NCI-H2171 (cell line): ENCODE measurements at regions not wholly inside any gene's neighbourhood (a gene's known extent, or its start where the extent isn't known, plus 50 kb on each side); places are given as distances from the start of the nearest gene placed in this dataset.
"Not testable (repeated sequence)": the region's sequence is repeated elsewhere in the genome, so short reads cannot be mapped to it uniquely, and the experiment has no call there.

Experiments used
- DNase-seq: peaks from one replicate; lab custom pipeline; 2025; lab: John Stamatoyannopoulos, UW

- DNase-seq: no peak
Observed at GRCh38 chr6:121760745-121761144, 325.3 kb downstream of the GJA1 start.

DNA sequence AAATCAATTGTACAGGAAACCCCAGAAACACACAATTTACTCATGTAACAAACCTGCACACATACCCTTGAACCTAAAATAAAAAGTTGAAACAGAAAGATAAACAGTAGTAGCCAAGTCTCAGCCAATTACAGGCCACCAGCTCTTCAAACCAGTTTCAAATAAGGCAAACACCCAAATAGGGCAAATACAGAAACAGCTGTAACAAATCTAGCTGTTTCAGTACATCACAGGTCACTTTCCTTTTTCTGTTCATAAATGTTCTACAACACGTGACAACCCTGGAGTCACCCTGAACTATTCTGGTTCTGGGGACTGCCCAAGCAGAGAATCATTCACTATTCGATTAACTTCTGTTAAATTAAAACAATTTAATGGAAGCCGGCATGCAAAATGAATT is 329.0 kb downstream of the GJA1 start:
- DNase-seq: no peak

DNA sequence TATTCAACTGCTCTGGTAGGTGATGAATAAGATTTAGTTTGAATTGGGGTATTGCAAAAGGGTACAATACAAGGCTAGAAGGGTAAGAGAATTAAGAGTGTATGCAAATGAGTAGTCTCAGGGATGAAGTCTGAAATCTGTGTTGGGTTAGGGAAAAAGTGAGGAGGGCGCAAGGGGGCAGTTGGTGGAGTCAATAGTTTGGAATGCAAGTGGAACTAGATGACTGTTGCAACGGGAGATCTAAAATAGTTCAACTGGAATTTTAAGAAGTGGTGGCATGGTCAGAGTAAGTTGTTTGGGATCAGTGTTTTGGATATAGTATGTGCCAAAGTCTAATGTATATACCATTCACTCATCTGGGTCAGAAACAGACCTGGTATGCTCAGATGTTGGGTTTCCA is 329.6 kb downstream of the GJA1 start:
- no peak for DNase-seq

- no peak for DNase-seq
Observed at GRCh38 chr6:121767211-121767610, 331.8 kb downstream of the GJA1 start.

GRCh38 chr6:121770943-121771342 is 335.5 kb downstream of the GJA1 start:
- DNase-seq: no peak

- DNase-seq: no peak
Observed at GRCh38 chr6:121771937-121772720, 336.7 kb downstream of the GJA1 start.

DNA sequence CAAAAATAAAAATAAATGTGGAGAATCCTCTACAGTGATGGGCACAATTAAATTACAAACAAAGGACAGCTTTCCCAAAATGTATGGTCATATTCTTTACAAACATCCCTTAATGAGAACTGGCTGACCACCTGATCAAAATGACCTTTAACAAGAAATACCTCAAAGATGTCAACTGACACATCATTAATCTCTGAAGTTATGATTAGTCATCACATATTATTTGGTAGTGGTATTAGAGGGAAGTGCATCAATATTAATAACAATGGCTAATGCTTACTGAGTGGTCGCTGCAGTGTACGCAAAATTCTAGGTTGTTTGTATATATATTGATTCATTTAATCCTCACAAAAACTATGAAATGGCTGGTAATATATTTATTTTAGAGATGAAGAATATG is 340.6 kb downstream of the GJA1 start:
- no peak for DNase-seq

DNA sequence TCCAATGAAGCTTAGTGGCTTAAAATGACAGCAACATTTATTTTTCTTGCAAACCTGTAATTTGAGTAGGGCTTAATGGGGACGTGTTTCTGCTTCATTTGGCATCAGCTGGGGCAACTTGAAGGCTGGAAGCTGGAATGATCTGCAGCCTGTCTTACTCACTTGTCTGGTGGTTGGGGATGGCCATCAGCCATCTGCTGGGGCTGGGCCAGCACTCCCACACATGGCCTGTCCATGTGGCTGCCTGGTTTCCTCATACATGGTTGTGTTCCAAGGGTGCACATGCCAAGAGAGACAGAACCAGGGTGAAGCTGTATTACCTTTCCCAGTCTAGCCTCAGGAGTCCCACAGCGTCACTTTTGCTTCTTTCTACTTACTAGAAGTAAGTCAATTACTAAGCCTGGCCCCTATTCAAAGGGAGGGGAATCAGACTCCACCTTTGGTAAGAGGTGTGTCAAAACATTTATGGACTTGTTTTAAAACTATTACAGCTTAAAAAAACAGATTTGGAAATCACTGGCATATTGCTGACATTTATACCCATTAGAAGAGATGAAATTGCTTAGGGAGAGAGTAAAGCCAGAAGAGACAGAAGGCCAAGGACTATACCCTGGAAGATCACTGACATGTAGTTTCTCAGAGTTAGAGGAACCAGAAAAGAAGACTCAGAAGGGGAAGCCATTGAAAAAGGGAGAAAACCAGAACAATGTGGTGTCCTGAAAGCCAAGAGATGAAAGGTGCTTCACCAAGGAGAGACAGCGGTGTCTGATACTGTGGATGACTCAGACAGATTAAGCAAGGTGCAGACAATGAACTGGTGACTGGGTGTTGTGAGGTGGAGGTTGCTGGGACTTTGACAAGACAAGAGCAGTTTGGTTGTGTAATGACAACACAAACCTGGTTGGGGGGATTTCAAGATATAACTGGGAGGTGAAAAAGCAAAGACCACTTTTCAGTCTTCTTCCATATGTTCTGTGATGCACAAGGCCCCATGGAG is 345.2 kb downstream of the GJA1 start:
- DNase-seq: peak; percentile 88

- DNase-seq: no peak
Observed at GRCh38 chr6:121791396-121792315, 356.2 kb downstream of the GJA1 start.

DNA sequence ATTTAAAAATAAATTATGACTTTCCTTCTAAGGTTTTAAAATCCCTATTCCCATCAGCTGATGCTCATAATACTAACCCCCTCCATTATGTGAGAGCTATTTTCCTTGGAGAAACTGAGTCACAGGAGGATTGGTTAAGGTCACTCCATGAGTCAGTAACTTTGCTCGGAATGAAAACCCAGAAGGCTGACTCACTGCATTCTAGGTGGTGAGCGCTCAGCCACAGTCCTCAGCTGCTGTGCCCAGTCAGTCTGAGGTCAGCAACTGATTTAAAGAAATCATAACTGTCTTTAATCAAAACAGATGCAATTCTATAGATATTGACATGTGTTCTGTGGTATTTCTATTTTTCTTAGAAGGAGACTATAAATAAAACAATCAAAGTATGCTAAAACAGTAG is 359.2 kb downstream of the GJA1 start:
- no peak for DNase-seq

DNA sequence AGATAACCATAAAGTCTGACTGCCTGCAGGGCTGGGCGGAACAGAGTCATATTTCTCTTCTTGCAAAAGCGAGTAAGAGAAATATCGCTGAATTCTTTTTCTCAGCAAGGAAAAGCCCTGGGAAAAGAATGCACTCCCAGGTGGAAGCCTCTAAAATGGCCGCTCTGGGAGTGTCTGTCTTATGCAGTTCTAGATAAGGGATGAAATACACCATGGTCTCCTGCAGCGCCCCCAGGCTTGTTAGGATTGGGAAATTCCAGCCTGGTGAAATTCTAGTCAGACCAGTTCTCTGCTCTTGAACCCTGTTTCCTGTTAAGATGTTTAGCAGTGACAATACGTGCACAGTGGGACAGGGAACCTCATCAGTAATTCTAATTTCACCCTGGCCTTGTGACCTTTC is 362.2 kb downstream of the GJA1 start:
- DNase-seq: not testable (repeated sequence)

- not testable (repeated sequence) for DNase-seq
Observed at GRCh38 chr6:121798126-121798525, 362.7 kb downstream of the GJA1 start.

DNA sequence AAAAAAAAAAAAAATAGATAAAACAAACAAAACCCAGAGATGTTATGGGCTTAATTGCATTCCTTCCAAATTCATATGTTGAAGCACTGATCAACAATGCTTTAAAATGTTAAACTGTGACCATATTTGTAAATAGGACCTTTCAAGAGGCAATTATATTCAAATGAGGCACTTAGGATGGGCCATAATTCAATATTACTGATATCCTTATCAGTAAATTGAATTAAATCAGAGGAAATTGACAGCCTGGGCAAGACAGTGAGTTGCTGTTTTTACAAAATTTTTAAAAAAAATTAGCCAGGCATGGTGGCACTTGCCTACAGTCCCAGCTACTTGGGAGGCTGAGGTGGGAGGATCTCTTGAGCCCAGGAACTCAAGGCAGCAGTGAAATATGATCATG is 364.1 kb downstream of the GJA1 start:
- no peak for DNase-seq

DNA sequence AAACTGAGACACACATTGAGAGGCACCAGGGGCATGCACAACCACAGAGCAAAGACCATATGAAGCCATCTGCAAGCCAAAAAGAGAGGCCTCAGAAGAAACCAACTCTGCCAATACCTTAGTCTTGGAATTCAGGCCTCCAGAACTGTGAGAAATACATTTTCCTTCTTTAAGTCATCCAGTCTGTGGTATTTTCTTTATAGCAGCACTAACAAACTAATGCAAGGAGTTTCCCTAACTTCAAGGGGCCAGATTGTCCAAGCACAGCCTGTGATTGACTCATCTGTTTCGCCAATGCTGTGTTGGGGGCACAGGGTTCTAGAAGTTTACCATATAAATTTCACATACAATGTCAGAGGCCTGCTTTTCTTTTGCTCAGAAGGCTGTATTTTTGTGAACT is 364.6 kb downstream of the GJA1 start:
- no peak for DNase-seq

DNA sequence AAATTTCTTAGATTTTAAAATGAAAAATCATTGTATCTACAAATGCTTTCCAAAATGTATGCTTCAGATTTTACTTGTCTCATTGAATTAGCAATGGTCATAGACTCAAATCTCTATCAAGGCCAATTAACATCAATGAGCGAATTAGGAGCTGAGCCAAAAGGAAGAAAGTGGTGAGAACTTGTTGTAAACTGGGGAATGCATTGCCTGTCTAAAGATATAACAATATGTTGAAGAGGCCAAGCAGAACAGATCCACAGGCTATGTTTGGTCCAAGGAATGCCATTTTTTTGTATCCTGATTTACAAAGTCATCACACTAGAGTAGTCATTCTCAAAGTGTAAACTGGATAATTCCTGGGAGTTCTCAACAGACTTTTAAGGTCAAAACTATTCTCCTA is 370.7 kb downstream of the GJA1 start:
- no peak for DNase-seq

DNA sequence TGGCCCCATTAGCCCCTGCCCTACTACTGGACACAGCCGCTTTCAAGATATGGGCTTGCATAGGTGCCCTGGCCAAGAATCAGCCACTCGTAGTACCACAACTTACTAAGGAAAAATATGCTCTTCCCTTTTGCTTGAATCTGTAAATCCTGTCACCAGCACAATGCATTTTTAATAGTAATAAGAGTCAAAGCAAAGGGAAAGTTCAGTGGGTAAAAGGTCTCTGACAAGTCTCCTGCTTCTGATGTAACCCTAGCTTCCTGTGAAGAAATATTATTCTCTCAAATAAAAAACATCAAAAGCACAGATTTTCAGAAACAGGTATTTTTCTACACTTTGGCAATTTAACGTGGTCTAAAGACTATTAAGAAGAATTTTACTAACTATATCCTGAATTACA is 373.8 kb downstream of the GJA1 start:
- no peak for DNase-seq

DNA sequence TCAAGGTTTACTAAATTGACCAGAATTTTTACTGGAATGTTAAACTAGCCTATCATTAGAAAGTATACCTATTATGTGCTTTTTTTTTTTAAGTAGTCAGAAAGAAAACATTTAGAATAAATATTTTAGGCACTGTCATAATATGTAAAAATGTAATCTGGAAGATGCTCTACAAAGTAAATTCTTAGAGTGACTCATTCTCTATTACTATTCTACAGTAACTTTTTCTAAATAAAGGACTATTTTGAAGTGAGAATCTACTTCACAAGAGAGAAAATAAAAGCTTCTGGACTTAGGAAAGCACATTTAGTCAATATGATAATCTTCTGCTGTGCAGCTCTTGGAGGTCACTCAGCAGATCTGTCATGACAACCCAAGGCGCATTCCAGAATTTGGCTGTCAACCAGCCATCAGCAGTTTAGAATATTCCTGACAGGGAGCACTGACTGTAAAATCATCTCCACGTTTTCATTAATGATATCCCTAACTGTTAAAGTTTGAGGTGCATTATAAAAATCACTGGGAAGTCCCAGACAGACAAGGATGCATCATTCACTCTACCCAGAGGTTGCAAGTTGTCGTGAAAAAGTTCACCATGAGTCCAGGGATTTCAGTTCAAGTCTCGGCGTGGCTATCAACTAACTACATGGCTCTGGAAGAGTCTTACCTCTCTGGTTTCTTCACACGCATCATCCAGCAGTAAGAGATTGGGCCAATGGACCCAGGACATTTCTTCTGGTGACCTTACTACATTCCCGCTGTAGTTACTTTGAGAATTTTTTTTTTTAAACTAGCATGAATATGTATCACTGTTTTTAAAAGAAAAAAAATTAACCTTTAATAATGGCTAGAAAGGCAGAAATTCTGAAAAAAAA is 374.9 kb downstream of the GJA1 start:
- DNase-seq: no peak

DNA sequence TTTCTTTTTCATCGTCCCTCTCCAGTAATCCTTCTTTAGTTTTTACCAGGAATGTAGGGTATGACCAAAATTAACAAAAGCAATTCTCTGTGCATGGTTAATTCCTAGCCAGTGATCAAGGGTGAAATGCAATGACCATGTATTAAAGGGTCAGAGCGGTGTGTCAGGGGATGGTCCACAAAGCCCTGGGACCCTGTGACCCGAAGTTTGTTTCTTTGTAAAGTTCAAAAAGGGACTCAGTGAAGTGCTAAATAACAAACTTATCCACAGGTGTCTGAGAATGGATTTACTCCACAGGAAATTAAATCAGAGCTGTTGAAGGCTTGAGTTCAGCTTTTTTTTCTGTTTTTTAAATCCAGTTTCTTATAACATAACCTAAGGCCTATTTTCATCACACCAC is 375.7 kb downstream of the GJA1 start:
- no peak for DNase-seq

DNA sequence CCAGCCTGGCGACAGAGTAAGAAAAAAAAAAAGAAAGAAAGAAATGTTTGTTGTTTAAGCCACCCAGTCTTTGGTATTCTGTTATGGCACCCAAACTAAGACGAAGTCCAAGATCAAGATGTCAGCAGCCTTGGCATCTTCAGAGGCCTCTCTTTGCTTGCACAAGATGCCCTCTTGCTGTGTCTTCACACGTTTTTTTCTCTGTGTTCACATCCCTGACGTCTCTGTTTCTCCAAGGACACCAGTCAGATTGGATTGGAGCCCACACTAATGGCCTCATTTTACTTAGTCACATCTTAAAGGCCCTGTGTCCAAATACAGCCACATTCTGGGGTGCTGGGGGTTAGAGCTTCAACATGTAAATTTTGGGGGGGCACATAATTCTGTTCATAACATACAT is 380.9 kb downstream of the GJA1 start:
- no peak for DNase-seq

DNA sequence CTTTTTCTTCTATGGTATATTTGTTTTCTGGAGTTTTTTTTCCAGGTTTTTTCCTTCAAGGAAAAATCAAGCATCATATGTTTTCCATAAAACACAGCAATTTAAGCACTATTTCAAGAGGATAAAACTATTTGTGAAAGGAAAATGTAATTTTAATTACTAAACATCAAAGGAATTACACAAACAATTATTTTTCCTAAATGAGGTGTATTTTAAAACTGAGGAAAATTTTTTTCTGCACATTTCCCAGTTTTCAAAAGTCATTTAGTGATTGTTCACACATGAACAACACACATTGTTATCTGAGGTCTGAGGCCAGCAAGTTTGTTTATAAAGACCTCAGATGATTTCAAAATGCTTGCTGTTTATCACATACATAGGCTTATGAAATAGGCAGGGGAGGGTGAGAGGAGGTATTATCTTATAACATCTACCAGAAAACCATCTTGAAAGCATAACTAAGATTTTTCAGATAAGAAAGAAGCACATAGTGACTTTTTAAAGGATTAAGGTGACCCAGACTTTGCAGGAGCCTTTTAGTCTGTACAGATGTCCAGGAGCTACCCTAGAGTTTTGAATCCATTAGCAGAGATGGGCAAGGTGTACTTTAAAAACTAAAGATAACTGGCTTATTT is 381.6 kb downstream of the GJA1 start:
- no peak for DNase-seq

DNA sequence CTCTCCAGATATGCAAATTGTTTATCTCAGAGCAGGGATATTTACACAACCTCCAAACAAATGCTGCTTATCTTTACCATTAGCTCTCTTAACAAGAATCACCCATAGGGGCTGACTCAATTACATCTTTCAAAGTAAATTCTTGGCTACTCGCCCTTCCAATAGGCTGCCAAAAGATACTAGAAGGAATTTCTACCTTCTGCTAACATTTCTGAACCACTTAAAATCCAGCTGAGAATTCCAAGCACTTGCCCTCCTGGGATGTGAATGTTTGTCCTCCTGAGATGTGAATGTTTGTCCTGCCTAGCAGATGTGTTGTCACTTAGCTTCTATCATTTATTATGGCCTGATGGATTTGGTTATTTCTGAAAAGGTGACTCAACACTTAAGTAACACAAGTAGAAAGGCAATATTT is 388.0 kb downstream of the GJA1 start:
- DNase-seq: no peak
